Osteocyte (in vitro differentiated cells): ENCODE measurements at regions not wholly inside any gene's neighbourhood (a gene's known extent, or its start where the extent isn't known, plus 50 kb on each side); places are given as distances from the start of the nearest gene placed in this dataset.
A peak's percentile ranks its signal among the peaks of the same experiment; 100 is the strongest.

Experiments
- DNase-seq: peaks from one replicate; pipeline ENCODE4 v3.0.0; 2021; ENCODE audit warnings: mixed read lengths; ENCODE audit not compliant: unreplicated experiment; ENCODE audit errors: extremely low spot score
- H3K27ac Mint-ChIP-seq: one replicate; pipeline ENCODE4 v1.8.0; 2021; ENCODE audit warnings: mild to moderate bottlenecking, mixed read lengths; ENCODE audit not compliant: unreplicated experiment
- H3K27me3 Mint-ChIP-seq: one replicate; pipeline ENCODE4 v1.8.0; 2021; ENCODE audit warnings: mixed read lengths; ENCODE audit not compliant: unreplicated experiment
- H3K36me3 Mint-ChIP-seq: one replicate; pipeline ENCODE4 v1.8.0; 2021; ENCODE audit warnings: mixed read lengths; ENCODE audit not compliant: unreplicated experiment
- H3K4me1 Mint-ChIP-seq: one replicate; pipeline ENCODE4 v1.8.0; 2021; ENCODE audit warnings: mixed read lengths; ENCODE audit not compliant: unreplicated experiment
- H3K4me3 Mint-ChIP-seq: one replicate; pipeline ENCODE4 v1.8.0; 2021; ENCODE audit warnings: mild to moderate bottlenecking, moderate library complexity, mixed read lengths; ENCODE audit not compliant: unreplicated experiment
- H3K9me3 Mint-ChIP-seq: one replicate; pipeline ENCODE4 v1.8.0; 2021; ENCODE audit warnings: mixed read lengths; ENCODE audit not compliant: unreplicated experiment
- CTCF ChIP-seq: fragments of 200-600 bp; sonication (generic); IDR thresholded peaks from 2 replicates; pipeline ENCODE4 v1.5.0; 2021; ENCODE audit warnings: antibody characterized with exemption, mild to moderate bottlenecking, moderate library complexity

GRCh38 chr2:20130821-20131645 is 79.6 kb upstream of the LAPTM4A start:
- no peaks in the 10 kb centered on the region for H3K36me3 Mint-ChIP-seq
- H3K4me3 Mint-ChIP-seq = no peak overlapping the region
- H3K4me1 Mint-ChIP-seq = peaks cover 31% of the 10 kb centered on the region
- H3K27ac Mint-ChIP-seq = peak overlapping the region; percentile 72
- H3K27me3 Mint-ChIP-seq = no peaks in the 10 kb centered on the region
- DNase-seq = no peak
- no peak for TF ChIP-seq CTCF
- no peaks in the 10 kb centered on the region for H3K9me3 Mint-ChIP-seq

- DNase-seq = no peak
- Mint-ChIP-seq H3K4me3 (no peak overlapping the region), H3K27me3 (no peaks in the 10 kb centered on the region), H3K9me3 (no peaks in the 10 kb centered on the region), H3K36me3 (no peaks in the 10 kb centered on the region), H3K27ac (no peak overlapping the region), H3K4me1 (peaks cover 31% of the 10 kb centered on the region)
- TF ChIP-seq CTCF = no peak
Observed at GRCh38 chr2:20130160-20130560, 78.7 kb upstream of the LAPTM4A start.

- DNase-seq = no peak
- Mint-ChIP-seq H3K27ac (no peak overlapping the region), H3K4me3 (no peak overlapping the region), H3K27me3 (no peaks in the 10 kb centered on the region), H3K36me3 (no peaks in the 10 kb centered on the region), H3K9me3 (no peaks in the 10 kb centered on the region), H3K4me1 (peaks cover 27% of the 10 kb centered on the region)
- no peak for TF ChIP-seq CTCF
Observed at GRCh38 chr2:20129331-20130159, 78.1 kb upstream of the LAPTM4A start.

GRCh38 chr2:20128506-20129330 is 77.3 kb upstream of the LAPTM4A start:
- Mint-ChIP-seq H3K9me3 (no peaks in the 10 kb centered on the region), H3K27ac (no peak overlapping the region), H3K36me3 (no peaks in the 10 kb centered on the region), H3K27me3 (no peaks in the 10 kb centered on the region), H3K4me3 (no peak overlapping the region), H3K4me1 (peaks cover 21% of the 10 kb centered on the region)
- DNase-seq = no peak
- no peak for TF ChIP-seq CTCF
